ENCODE measurements at regions not wholly inside any gene's neighbourhood (a gene's known extent, or its start where the extent isn't known, plus 50 kb on each side); places are given as distances from the start of the nearest gene placed in this dataset.

GRCh38 chr15:62940093-62940754, 102.3 kb upstream of the TPM1 start:
- H3K27ac ChIP-seq (ENCODE audit: low read depth in 1 of 2, low read length in 2 of 2) = peak overlapping the region; percentile 8 to 28
- no peak overlapping the region for H3K4me3 ChIP-seq (ENCODE audit: low read depth in 1 of 3, low read length in 3 of 3)
- WGBS = 78% methylated on average over 4 of the region's 4 CpGs
- H3K9ac ChIP-seq (ENCODE audit: low read depth in 1 of 2, low read length in 2 of 2) = no peak overlapping the region
- no peaks in the 10 kb centered on the region for H3K36me3 ChIP-seq (ENCODE audit: control insufficient read depth in 4 of 4, insufficient read depth in 3 of 4, low read depth in 1 of 4, low read length in 3 of 4)
- H3K9me3 ChIP-seq (ENCODE audit: control insufficient read depth in 4 of 4, low read length in 3 of 4) = no peaks in the 10 kb centered on the region
- DNase-seq (ENCODE audit: low spot score) = no peak
- H3K4me1 ChIP-seq (ENCODE audit: control insufficient read depth in 4 of 4, insufficient read depth in 4 of 4, low read length in 3 of 4) = peaks cover 21 to 41% (median 31%) of the 10 kb centered on the region in 4 donors
- H3K27me3 ChIP-seq (ENCODE audit: control insufficient read depth in 4 of 4, insufficient read depth in 4 of 4, low read length in 3 of 4) = no peaks in the 10 kb centered on the region
- TF ChIP-seq HNF4G (IDR thresholded peaks at IDR 0.05) = no peak
- TF ChIP-seq RXRA (IDR thresholded peaks at IDR 0.05) = peak in 1 of 2 donors; percentile 38
- TF ChIP-seq HNF4A (conservative IDR thresholded peaks at IDR 0.05) = peak in 1 of 2 donors; percentile 54
- peak; percentile 5 to 10 for TF ChIP-seq RAD21 (IDR thresholded peaks at IDR 0.05)
- TF ChIP-seq YY1 (IDR thresholded peaks at IDR 0.05) = peak; percentile 64

GRCh38 chr15:62940755-62941361, 101.7 kb upstream of the TPM1 start:
- Histone ChIP-seq H3K4me1 (ENCODE audit: control insufficient read depth in 4 of 4, insufficient read depth in 4 of 4, low read length in 3 of 4) (peaks cover 18 to 37% (median 26%) of the 10 kb centered on the region in 4 donors), H3K4me3 (ENCODE audit: low read depth in 1 of 3, low read length in 3 of 3) (no peak overlapping the region), H3K9ac (ENCODE audit: low read depth in 1 of 2, low read length in 2 of 2) (no peak overlapping the region), H3K27me3 (ENCODE audit: control insufficient read depth in 4 of 4, insufficient read depth in 4 of 4, low read length in 3 of 4) (no peaks in the 10 kb centered on the region), H3K27ac (ENCODE audit: low read depth in 1 of 2, low read length in 2 of 2) (peak overlapping the region; percentile 8 to 28), H3K9me3 (ENCODE audit: control insufficient read depth in 4 of 4, low read length in 3 of 4) (no peaks in the 10 kb centered on the region), H3K36me3 (ENCODE audit: control insufficient read depth in 4 of 4, insufficient read depth in 3 of 4, low read depth in 1 of 4, low read length in 3 of 4) (no peaks in the 10 kb centered on the region)
- TF ChIP-seq FOXA2 (IDR thresholded peaks at IDR 0.05) (no peak), TAF1 (conservative IDR thresholded peaks at IDR 0.05) (no peak), REST (IDR thresholded peaks at IDR 0.05) (no peak), FOXA1 (IDR thresholded peaks at IDR 0.05) (no peak), HNF4G (IDR thresholded peaks at IDR 0.05) (no peak), GABPA (IDR thresholded peaks at IDR 0.05 in 1 of 2, conservative IDR thresholded peaks at IDR 0.05 in 1 of 2) (no peak), EGR1 (IDR thresholded peaks at IDR 0.05; ENCODE audit: low read depth in 2 of 2) (no peak), NR2F2 (IDR thresholded peaks at IDR 0.05) (peak; percentile 73), SP1 (IDR thresholded peaks at IDR 0.05) (peak; percentile 20), RAD21 (IDR thresholded peaks at IDR 0.05) (no peak), HNF4A (conservative IDR thresholded peaks at IDR 0.05) (no peak), JUND (IDR thresholded peaks at IDR 0.05) (peak in 1 of 2 donors; percentile 51), ATF3 (IDR thresholded peaks at IDR 0.05) (no peak), YY1 (IDR thresholded peaks at IDR 0.05) (no peak), RXRA (IDR thresholded peaks at IDR 0.05) (no peak)
- TF ChIP-seq, protein P1, sequence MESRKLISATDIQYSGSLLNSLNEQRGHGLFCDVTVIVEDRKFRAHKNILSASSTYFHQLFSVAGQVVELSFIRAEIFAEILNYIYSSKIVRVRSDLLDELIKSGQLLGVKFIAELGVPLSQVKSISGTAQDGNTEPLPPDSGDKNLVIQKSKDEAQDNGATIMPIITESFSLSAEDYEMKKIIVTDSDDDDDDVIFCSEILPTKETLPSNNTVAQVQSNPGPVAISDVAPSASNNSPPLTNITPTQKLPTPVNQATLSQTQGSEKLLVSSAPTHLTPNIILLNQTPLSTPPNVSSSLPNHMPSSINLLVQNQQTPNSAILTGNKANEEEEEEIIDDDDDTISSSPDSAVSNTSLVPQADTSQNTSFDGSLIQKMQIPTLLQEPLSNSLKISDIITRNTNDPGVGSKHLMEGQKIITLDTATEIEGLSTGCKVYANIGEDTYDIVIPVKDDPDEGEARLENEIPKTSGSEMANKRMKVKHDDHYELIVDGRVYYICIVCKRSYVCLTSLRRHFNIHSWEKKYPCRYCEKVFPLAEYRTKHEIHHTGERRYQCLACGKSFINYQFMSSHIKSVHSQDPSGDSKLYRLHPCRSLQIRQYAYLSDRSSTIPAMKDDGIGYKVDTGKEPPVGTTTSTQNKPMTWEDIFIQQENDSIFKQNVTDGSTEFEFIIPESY (IDR thresholded peaks at IDR 0.05) = no peak
- TF ChIP-seq, protein P2, sequence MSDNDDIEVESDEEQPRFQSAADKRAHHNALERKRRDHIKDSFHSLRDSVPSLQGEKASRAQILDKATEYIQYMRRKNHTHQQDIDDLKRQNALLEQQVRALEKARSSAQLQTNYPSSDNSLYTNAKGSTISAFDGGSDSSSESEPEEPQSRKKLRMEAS (IDR thresholded peaks at IDR 0.05) = no peak
- TF ChIP-seq, protein P3, sequence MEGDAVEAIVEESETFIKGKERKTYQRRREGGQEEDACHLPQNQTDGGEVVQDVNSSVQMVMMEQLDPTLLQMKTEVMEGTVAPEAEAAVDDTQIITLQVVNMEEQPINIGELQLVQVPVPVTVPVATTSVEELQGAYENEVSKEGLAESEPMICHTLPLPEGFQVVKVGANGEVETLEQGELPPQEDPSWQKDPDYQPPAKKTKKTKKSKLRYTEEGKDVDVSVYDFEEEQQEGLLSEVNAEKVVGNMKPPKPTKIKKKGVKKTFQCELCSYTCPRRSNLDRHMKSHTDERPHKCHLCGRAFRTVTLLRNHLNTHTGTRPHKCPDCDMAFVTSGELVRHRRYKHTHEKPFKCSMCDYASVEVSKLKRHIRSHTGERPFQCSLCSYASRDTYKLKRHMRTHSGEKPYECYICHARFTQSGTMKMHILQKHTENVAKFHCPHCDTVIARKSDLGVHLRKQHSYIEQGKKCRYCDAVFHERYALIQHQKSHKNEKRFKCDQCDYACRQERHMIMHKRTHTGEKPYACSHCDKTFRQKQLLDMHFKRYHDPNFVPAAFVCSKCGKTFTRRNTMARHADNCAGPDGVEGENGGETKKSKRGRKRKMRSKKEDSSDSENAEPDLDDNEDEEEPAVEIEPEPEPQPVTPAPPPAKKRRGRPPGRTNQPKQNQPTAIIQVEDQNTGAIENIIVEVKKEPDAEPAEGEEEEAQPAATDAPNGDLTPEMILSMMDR (IDR thresholded peaks at IDR 0.05; ENCODE audit: low read depth, low read length, missing input control) = no peak
- WGBS = 79% methylated on average over 11 of the region's 11 CpGs
- no peak for DNase-seq (ENCODE audit: low spot score)

Data from liver (tissue), 8 donors.